ENCODE measurements at regions not wholly inside any gene's neighbourhood (a gene's known extent, or its start where the extent isn't known, plus 50 kb on each side); places are given as distances from the start of the nearest gene placed in this dataset.

- DNase-seq (no peak), ATAC-seq (ENCODE audit: low read depth in 2 of 2) (no peak)
- no peak overlapping the region for H3K4me3 Mint-ChIP-seq
- H3K27ac Mint-ChIP-seq: no peak overlapping the region
- peaks cover 15 to 25% (median 20%) of the 10 kb centered on the region in 3 donors for H3K27me3 Mint-ChIP-seq
- H3K36me3 Mint-ChIP-seq: no peaks in the 10 kb centered on the region
- peaks cover 0 to 4% (median 0%) of the 10 kb centered on the region in 7 donors for H3K9me3 Mint-ChIP-seq
- no peaks in the 10 kb centered on the region for H3K4me1 Mint-ChIP-seq
Measured at GRCh38 chr17:14950686-14951085, 314.4 kb downstream of the PMP22 start.

- Mint-ChIP-seq H3K4me3 (no peak overlapping the region), H3K27me3 (peaks cover 15 to 25% (median 20%) of the 10 kb centered on the region in 3 donors), H3K27ac (no peak overlapping the region), H3K9me3 (peaks cover 0 to 4% (median 0%) of the 10 kb centered on the region in 7 donors), H3K4me1 (no peaks in the 10 kb centered on the region), H3K36me3 (no peaks in the 10 kb centered on the region)
- no peak for DNase-seq
- ATAC-seq (ENCODE audit: low read depth in 2 of 2): no peak
Measured at GRCh38 chr17:14950216-14950615, 314.9 kb downstream of the PMP22 start.

- no peak overlapping the region for H3K4me3 Mint-ChIP-seq
- no peak overlapping the region for H3K27ac Mint-ChIP-seq
- peaks cover 0 to 3% (median 0%) of the 10 kb centered on the region in 7 donors for H3K9me3 Mint-ChIP-seq
- H3K27me3 Mint-ChIP-seq: peaks cover 20 to 24% (median 22%) of the 10 kb centered on the region in 3 donors
- ATAC-seq (ENCODE audit: low read depth in 2 of 2) (no peak), DNase-seq (no peak)
- H3K4me1 Mint-ChIP-seq: no peaks in the 10 kb centered on the region
- no peaks in the 10 kb centered on the region for H3K36me3 Mint-ChIP-seq
Measured at GRCh38 chr17:14947671-14948070, 317.5 kb downstream of the PMP22 start.

- H3K36me3 Mint-ChIP-seq: no peaks in the 10 kb centered on the region
Measured at GRCh38 chr17:14946481-14946880, 318.6 kb downstream of the PMP22 start.

GRCh38 chr17:14942526-14943190, 322.5 kb downstream of the PMP22 start:
- H3K36me3 Mint-ChIP-seq: no peaks in the 10 kb centered on the region
- peaks cover 10 to 18% (median 11%) of the 10 kb centered on the region in 3 donors for H3K27me3 Mint-ChIP-seq
- no peak overlapping the region for H3K27ac Mint-ChIP-seq
- DNase-seq (no peak), ATAC-seq (ENCODE audit: low read depth in 2 of 2) (no peak)
- no peak overlapping the region for H3K4me3 Mint-ChIP-seq
- no peaks in the 10 kb centered on the region for H3K4me1 Mint-ChIP-seq
- no peaks in the 10 kb centered on the region for H3K9me3 Mint-ChIP-seq

More at GRCh38 chr17:14946481-14946880, 318.6 kb downstream of the PMP22 start:
- DNase-seq (no peak), ATAC-seq (ENCODE audit: low read depth in 2 of 2) (no peak)
- H3K9me3 Mint-ChIP-seq: no peaks in the 10 kb centered on the region
- no peak overlapping the region for H3K4me3 Mint-ChIP-seq
- no peaks in the 10 kb centered on the region for H3K4me1 Mint-ChIP-seq
- no peak overlapping the region for H3K27ac Mint-ChIP-seq
- H3K27me3 Mint-ChIP-seq: peaks cover 12 to 25% (median 23%) of the 10 kb centered on the region in 3 donors

GRCh38 chr17:14940938-14941265, 324.2 kb downstream of the PMP22 start:
- Mint-ChIP-seq H3K4me1 (no peaks in the 10 kb centered on the region), H3K4me3 (no peak overlapping the region), H3K9me3 (no peaks in the 10 kb centered on the region), H3K27me3 (peaks cover 6 to 10% (median 10%) of the 10 kb centered on the region in 3 donors), H3K36me3 (no peaks in the 10 kb centered on the region), H3K27ac (no peak overlapping the region)
- ATAC-seq (ENCODE audit: low read depth in 2 of 2) (no peak), DNase-seq (no peak)

GRCh38 chr17:14940108-14940937, 324.8 kb downstream of the PMP22 start:
- H3K4me3 Mint-ChIP-seq: no peak overlapping the region
- ATAC-seq (ENCODE audit: low read depth in 2 of 2): no peak
- no peak overlapping the region for H3K27ac Mint-ChIP-seq

GRCh38 chr17:14935845-14936485, 329.2 kb downstream of the PMP22 start:
- no peak for DNase-seq
- ATAC-seq (ENCODE audit: low read depth in 2 of 2): no peak
- Mint-ChIP-seq H3K9me3 (peaks cover 0 to 6% (median 0%) of the 10 kb centered on the region in 7 donors), H3K27ac (no peak overlapping the region), H3K36me3 (no peaks in the 10 kb centered on the region), H3K27me3 (peaks cover 18 to 23% (median 19%) of the 10 kb centered on the region in 3 donors), H3K4me1 (no peaks in the 10 kb centered on the region), H3K4me3 (no peak overlapping the region)

More at GRCh38 chr17:14940108-14940937, 324.8 kb downstream of the PMP22 start:
- Mint-ChIP-seq H3K27me3 (peaks cover 8 to 11% (median 10%) of the 10 kb centered on the region in 3 donors), H3K9me3 (no peaks in the 10 kb centered on the region), H3K36me3 (no peaks in the 10 kb centered on the region), H3K4me1 (no peaks in the 10 kb centered on the region)
- DNase-seq: no peak

GRCh38 chr17:14935139-14935841, 329.8 kb downstream of the PMP22 start:
- H3K27ac Mint-ChIP-seq: peak overlapping the region in 1 of 6 donors; percentile 65
- H3K9me3 Mint-ChIP-seq: peaks cover 0 to 6% (median 0%) of the 10 kb centered on the region in 7 donors
- H3K4me1 Mint-ChIP-seq: no peaks in the 10 kb centered on the region

GRCh38 chr17:14933676-14934075, 331.4 kb downstream of the PMP22 start:
- no peak for DNase-seq
- Mint-ChIP-seq H3K27ac (no peak overlapping the region), H3K27me3 (peaks cover 18 to 24% (median 19%) of the 10 kb centered on the region in 3 donors), H3K4me3 (no peak overlapping the region), H3K4me1 (no peaks in the 10 kb centered on the region), H3K9me3 (peaks cover 0 to 6% (median 0%) of the 10 kb centered on the region in 7 donors), H3K36me3 (no peaks in the 10 kb centered on the region)
- no peak for ATAC-seq (ENCODE audit: low read depth in 2 of 2)

More at GRCh38 chr17:14935139-14935841, 329.8 kb downstream of the PMP22 start:
- Mint-ChIP-seq H3K4me3 (no peak overlapping the region), H3K36me3 (no peaks in the 10 kb centered on the region), H3K27me3 (peaks cover 18 to 19% (median 18%) of the 10 kb centered on the region in 3 donors)
- DNase-seq (no peak), ATAC-seq (ENCODE audit: low read depth in 2 of 2) (no peak)

- DNase-seq: peak; percentile 39
- Mint-ChIP-seq H3K27ac (no peak overlapping the region), H3K27me3 (peaks cover 8 to 23% (median 13%) of the 10 kb centered on the region in 3 donors), H3K4me3 (peak overlapping the region in 1 of 8 donors; percentile 30), H3K36me3 (no peaks in the 10 kb centered on the region), H3K9me3 (peaks cover 0 to 17% (median 7%) of the 10 kb centered on the region in 7 donors), H3K4me1 (no peaks in the 10 kb centered on the region)
- ATAC-seq (ENCODE audit: low read depth in 2 of 2): no peak
Measured at GRCh38 chr17:14926526-14927122, 338.5 kb downstream of the PMP22 start.

- Mint-ChIP-seq H3K36me3 (no peaks in the 10 kb centered on the region), H3K27me3 (peaks cover 8 to 23% (median 13%) of the 10 kb centered on the region in 3 donors), H3K27ac (no peak overlapping the region), H3K4me3 (no peak overlapping the region), H3K4me1 (no peaks in the 10 kb centered on the region), H3K9me3 (peaks cover 0 to 17% (median 7%) of the 10 kb centered on the region in 7 donors)
- DNase-seq: no peak
- ATAC-seq (ENCODE audit: low read depth in 2 of 2): no peak
Measured at GRCh38 chr17:14926073-14926472, 339.1 kb downstream of the PMP22 start.

- DNase-seq (no peak), ATAC-seq (ENCODE audit: low read depth in 2 of 2) (no peak)
- no peaks in the 10 kb centered on the region for H3K36me3 Mint-ChIP-seq
- no peaks in the 10 kb centered on the region for H3K4me1 Mint-ChIP-seq
- no peak overlapping the region for H3K27ac Mint-ChIP-seq
- peaks cover 0 to 17% (median 7%) of the 10 kb centered on the region in 7 donors for H3K9me3 Mint-ChIP-seq
- no peak overlapping the region for H3K4me3 Mint-ChIP-seq
- H3K27me3 Mint-ChIP-seq: peaks cover 8 to 23% (median 13%) of the 10 kb centered on the region in 3 donors
Measured at GRCh38 chr17:14925498-14925897, 339.6 kb downstream of the PMP22 start.
